Skeletal muscle satellite cell (primary cell): ENCODE measurements at regions not wholly inside any gene's neighbourhood (a gene's known extent, or its start where the extent isn't known, plus 50 kb on each side); places are given as distances from the start of the nearest gene placed in this dataset.
"Not testable (repeated sequence)": the region's sequence is repeated elsewhere in the genome, so short reads cannot be mapped to it uniquely, and the experiment has no call there.

Experiments used
- H3K27me3 ChIP-seq: 2 replicates; pipeline ENCODE4 v1.7.0; 2013; ENCODE audit warnings: low read length; ENCODE audit not compliant: control insufficient read depth, insufficient read depth
- H3K36me3 ChIP-seq: 2 replicates; pipeline ENCODE4 v1.7.0; 2013; ENCODE audit warnings: mild to moderate bottlenecking, control low read depth, low read length; ENCODE audit not compliant: insufficient read depth
- H3K4me1 ChIP-seq: 2 replicates; pipeline ENCODE4 v1.7.0; 2013; ENCODE audit warnings: low read length; ENCODE audit not compliant: control insufficient read depth, insufficient read depth
- H3K4me2 ChIP-seq: 2 replicates; pipeline ENCODE4 v1.7.0; 2013; ENCODE audit warnings: mild to moderate bottlenecking, low read length
- H3K4me3 ChIP-seq: 2 replicates; pipeline ENCODE4 v1.7.0; 2013; ENCODE audit warnings: low read length
- H3K9ac ChIP-seq: 2 replicates; pipeline ENCODE4 v1.7.0; 2013; ENCODE audit warnings: mild to moderate bottlenecking, low read depth, low read length, moderate library complexity
- H3K9me3 ChIP-seq: replicated peaks from 2 replicates; pipeline ENCODE4 v1.7.0; 2013; ENCODE audit warnings: mild to moderate bottlenecking, control low read depth, low read length

DNA sequence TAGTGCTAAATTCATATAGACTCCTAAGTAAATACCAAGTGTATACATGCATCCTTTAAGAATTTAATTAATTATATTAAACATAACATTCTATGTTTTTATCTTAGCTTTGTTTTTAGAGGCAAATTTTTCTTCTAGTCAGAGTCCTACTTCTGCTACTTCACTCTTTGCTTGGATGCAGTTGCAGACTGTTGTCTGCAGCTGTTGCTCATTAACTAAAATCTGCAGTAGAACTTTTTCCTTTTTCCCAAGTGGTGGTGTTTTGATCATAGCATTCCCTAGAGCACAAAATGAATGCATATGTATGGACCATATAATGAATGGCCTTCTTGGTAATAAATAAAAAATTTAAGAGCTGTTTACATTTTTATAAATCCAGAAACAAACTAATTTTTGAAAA, 198.3 kb downstream of the CASP12 start:
- Histone ChIP-seq H3K36me3 (no peaks in the 10 kb centered on the region), H3K4me1 (peaks cover 9% of the 10 kb centered on the region), H3K9me3 (no peaks in the 10 kb centered on the region), H3K4me2 (peak overlapping the region; percentile 12), H3K9ac (no peak overlapping the region), H3K4me3 (no peak overlapping the region), H3K27me3 (no peaks in the 10 kb centered on the region)

DNA sequence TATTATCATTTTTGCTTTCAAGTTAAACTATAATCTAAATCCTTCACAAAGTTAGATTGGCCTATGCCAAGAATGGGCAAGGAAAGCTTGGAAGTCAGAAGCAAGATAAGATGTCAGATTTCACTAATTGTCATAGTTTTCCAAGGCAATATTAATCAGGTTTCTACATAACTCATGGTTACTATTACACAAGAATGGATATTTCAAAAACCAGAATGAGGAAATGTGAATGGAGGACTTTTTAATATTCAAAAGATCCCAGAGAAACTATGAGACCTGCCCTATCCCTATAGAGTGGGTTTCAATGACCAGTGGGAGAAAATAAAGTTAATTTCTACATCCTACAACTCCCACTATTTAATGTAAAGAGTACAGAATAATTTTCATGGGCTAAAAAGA, 203.2 kb downstream of the CASP12 start:
- Histone ChIP-seq H3K36me3 (no peaks in the 10 kb centered on the region), H3K4me3 (no peak overlapping the region), H3K4me1 (no peaks in the 10 kb centered on the region), H3K9me3 (no peaks in the 10 kb centered on the region), H3K27me3 (no peaks in the 10 kb centered on the region), H3K4me2 (no peak overlapping the region), H3K9ac (no peak overlapping the region)

DNA sequence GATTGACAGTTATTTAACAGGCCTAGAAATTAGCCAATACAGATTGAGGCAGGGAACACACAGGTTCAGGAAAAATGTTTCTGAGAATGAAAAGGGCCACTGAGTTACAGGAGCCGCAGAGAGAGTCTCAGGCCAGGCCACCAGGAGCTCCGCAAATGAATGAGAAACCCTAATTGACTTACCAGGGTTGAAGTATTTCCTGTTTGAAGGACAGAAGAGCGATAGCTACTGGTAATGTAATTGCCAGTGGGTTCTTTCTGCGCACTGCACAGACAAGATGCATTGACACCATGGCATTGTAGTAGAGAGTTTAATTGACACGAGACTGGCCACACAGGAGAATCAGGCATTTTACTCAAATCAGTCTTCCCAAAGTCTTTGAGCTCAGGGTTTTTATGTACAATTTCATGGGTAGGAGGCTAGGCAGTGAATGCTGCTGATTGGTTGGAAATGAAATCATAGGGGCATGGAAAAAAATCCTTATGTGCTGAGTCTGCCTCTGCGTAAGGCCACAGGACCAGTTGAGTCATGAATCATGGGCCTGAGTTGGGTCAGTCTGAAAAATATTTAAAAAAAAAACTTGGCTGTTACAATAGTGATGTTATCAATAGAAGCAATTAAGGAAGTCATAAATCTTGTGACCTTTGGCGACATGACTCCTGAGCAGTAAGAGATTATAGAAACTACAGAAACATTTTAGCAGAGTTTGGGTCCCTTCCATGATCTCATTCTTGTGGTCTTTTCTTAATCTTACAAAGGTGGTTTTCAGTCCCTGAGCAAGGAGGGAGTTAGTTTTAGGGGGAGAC, 203.8 kb downstream of the CASP12 start:
- Histone ChIP-seq H3K9me3 (no peaks in the 10 kb centered on the region), H3K9ac (no peak overlapping the region), H3K27me3 (no peaks in the 10 kb centered on the region), H3K4me1 (no peaks in the 10 kb centered on the region), H3K36me3 (no peaks in the 10 kb centered on the region), H3K4me3 (no peak overlapping the region), H3K4me2 (no peak overlapping the region)

DNA sequence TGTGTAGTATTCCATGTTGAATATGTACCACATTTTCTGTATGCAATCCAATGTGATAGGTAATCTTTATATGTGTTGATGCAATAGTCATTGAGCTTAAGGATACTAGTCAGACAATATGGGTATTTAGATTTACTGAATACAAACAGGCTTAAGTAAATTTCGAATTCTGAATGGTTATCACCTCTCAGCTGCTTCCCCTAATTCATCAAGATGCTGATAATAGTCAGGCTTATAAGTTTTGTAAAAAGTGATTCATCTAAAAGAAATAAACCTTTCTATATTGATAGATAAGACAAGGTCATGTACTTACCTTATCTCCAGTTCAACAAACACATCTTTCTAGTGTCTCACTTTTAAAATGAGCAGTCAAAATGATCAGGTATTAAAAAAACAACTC, 205.5 kb downstream of the CASP12 start:
- Histone ChIP-seq H3K9me3 (no peaks in the 10 kb centered on the region), H3K4me2 (no peak overlapping the region), H3K9ac (no peak overlapping the region), H3K4me3 (no peak overlapping the region), H3K27me3 (no peaks in the 10 kb centered on the region), H3K4me1 (no peaks in the 10 kb centered on the region), H3K36me3 (no peaks in the 10 kb centered on the region)

DNA sequence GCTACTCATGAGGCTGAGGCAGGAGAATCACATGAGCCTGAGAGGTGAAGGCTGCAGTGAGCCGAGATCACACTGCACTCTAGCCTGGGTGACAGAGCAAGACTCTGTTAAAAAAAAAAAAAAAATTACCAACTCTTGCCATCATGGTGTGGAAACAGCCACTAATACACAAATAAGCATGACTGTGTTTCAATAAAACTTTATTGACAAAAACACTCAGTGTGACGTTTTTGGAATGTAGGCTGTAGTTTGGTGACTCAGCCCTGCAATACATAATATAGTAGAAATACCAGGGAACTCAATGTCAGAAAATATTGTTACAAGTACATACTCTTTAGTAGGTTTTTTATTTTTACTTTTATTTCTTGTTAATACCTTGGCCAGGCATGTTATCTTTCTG, 207.1 kb downstream of the CASP12 start:
- Histone ChIP-seq H3K4me1 (no peaks in the 10 kb centered on the region), H3K4me2 (no peak overlapping the region), H3K27me3 (no peaks in the 10 kb centered on the region), H3K9me3 (no peaks in the 10 kb centered on the region), H3K4me3 (no peak overlapping the region), H3K9ac (no peak overlapping the region), H3K36me3 (no peaks in the 10 kb centered on the region)

DNA sequence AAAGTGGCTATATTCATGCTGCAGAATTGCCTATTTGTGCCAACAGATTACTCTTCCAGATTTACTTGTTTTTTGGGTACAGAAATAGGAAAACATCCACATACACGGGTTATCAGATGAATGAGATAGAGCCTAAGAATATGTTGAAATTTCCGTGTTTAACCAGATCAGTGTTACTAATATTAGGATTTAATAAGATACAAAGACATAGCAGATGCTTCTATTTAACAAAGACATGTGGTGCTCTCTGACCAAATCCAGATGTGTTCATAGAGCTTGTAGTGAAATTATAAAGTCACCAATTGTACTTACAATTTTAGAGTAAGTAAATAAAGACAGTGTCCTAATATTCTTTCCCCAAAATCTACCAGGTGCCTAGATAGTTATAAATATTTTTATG, 208.0 kb downstream of the CASP12 start:
- H3K4me1 ChIP-seq: no peaks in the 10 kb centered on the region
- no peak overlapping the region for H3K4me2 ChIP-seq
- H3K9ac ChIP-seq: no peak overlapping the region
- H3K9me3 ChIP-seq: no peaks in the 10 kb centered on the region
- no peak overlapping the region for H3K4me3 ChIP-seq
- H3K36me3 ChIP-seq: no peaks in the 10 kb centered on the region
- H3K27me3 ChIP-seq: no peaks in the 10 kb centered on the region

DNA sequence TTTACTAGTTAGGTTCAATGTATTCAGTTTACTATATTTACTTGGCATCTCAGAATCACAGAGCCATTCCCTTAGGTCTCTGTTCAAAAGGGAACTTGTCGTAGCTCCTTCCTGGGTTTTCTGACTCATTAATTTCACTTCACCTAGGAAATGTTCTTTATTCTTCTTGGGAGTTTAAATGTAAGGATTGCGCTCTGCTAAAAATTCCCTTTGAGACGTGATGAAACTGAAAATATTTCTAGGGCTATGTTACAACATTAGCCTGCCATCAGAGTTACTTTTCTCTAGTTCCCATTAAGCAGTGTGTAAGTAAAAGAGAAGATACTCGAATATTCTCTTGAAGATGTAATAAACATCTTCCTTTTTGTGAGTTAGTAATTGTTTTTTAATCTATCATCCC, 209.5 kb downstream of the CASP12 start:
- Histone ChIP-seq H3K4me2 (no peak overlapping the region), H3K9me3 (no peaks in the 10 kb centered on the region), H3K27me3 (no peaks in the 10 kb centered on the region), H3K36me3 (no peaks in the 10 kb centered on the region), H3K4me1 (no peaks in the 10 kb centered on the region), H3K4me3 (no peak overlapping the region), H3K9ac (no peak overlapping the region)

DNA sequence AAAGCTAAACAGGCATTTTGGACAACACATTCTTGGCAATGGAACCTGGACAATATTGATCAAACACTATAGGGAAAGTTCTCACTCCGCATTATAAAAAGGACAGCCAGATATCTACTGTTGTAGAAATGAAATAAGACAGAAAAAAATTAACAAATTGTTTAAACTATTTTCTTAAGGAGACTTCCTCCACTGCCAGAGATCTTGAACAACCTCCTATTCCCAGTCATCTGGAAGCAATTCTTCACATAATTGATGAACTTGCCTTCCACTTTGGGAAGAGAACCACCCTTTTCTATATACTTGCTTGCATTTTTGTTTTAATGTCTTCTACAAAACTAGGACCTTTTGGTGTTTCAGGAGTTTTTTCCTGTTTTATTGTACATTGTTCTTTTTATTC, 216.1 kb downstream of the CASP12 start:
- Histone ChIP-seq H3K9me3 (no peaks in the 10 kb centered on the region), H3K27me3 (no peaks in the 10 kb centered on the region), H3K4me3 (no peak overlapping the region), H3K36me3 (no peaks in the 10 kb centered on the region), H3K4me2 (no peak overlapping the region), H3K4me1 (no peaks in the 10 kb centered on the region), H3K9ac (no peak overlapping the region)

DNA sequence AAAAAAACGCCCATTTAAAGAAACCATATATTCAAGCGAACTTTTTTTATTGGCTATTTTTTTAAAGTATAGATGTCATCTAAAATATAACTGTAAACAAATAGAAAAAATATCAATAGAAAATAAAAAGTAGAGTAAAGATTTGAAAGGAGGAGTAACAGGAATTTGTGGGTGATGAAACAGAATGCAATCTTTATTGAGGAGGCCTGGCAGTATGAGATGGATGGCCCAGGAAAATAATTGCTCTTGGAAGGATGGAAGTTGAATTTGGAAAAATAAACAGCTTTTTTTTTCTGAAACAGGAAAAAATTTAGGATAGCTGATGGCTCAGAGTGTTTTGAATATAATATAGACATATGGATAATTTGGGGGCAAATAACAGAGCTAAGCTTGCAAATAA, 219.0 kb downstream of the CASP12 start:
- H3K36me3 ChIP-seq: no peaks in the 10 kb centered on the region
- no peaks in the 10 kb centered on the region for H3K9me3 ChIP-seq
- H3K9ac ChIP-seq: no peak overlapping the region
- no peaks in the 10 kb centered on the region for H3K4me1 ChIP-seq
- H3K4me3 ChIP-seq: no peak overlapping the region
- H3K4me2 ChIP-seq: no peak overlapping the region
- no peaks in the 10 kb centered on the region for H3K27me3 ChIP-seq

DNA sequence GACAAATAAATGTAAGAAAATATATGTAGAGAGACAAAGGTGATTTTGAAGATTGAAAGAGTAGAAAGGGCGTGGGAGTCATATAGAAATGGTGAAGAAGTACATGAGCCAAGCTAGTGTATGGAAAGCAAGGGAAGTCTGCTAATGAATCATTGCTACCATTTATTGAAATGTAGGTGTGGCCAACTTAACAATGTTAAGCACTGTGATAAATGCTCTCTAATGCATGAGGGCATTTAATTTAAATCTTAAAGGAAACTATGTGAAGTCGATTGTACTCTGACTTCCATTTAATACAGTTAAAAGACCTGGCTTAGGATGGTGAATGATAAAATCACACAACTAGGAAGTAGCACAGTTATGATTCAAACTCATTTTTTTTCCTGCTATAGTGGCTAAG, 219.9 kb downstream of the CASP12 start:
- H3K9ac ChIP-seq: no peak overlapping the region
- H3K9me3 ChIP-seq: no peaks in the 10 kb centered on the region
- H3K27me3 ChIP-seq: no peaks in the 10 kb centered on the region
- no peak overlapping the region for H3K4me3 ChIP-seq
- H3K36me3 ChIP-seq: no peaks in the 10 kb centered on the region
- no peaks in the 10 kb centered on the region for H3K4me1 ChIP-seq
- no peak overlapping the region for H3K4me2 ChIP-seq

DNA sequence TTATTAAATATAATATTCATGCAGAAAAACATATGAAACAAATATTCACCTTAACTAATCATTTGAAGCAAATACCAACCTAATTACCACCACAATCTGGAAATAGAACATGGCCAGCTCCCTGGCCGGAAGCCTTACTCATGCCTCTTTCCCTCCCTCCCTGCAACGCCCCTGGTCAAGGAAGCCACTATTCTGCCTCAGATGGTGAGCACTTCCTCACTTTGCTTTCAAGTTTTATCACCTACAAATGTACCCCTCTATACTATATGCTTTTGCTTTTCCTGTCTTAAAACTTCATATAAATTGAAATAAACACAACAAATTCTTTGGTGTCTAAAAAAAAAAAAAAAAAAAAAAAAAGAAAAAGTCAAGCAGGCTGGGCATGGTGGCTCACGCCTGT, 221.2 kb downstream of the CASP12 start:
- H3K9me3 ChIP-seq, H3K9ac ChIP-seq, H3K27me3 ChIP-seq, H3K36me3 ChIP-seq, H3K4me2 ChIP-seq, H3K4me3 ChIP-seq, H3K4me1 ChIP-seq: not testable (repeated sequence)

DNA sequence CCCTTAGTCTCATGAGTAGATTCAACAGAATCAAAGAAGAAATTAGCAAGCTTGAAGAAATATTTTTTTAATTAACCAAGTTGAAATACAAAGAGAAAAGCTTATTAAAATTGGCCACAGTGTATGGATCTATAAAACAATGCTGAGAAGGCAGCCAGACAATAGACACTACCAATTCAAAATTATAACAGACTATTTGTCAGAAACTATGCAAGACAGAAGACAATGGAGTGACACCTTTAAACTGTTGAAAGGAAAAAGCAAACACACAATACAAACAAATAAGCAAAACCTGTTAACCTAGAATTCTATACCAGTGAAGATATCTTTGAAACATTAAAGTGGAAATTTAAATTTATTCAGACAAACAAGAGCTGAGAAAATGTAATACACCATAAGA, 225.4 kb downstream of the CASP12 start:
- no peaks in the 10 kb centered on the region for H3K36me3 ChIP-seq
- peaks cover 13% of the 10 kb centered on the region for H3K27me3 ChIP-seq
- H3K9ac ChIP-seq: no peak overlapping the region
- H3K9me3 ChIP-seq: no peaks in the 10 kb centered on the region
- no peak overlapping the region for H3K4me3 ChIP-seq
- no peak overlapping the region for H3K4me2 ChIP-seq
- H3K4me1 ChIP-seq: peaks cover 12% of the 10 kb centered on the region
